Glutamatergic neuron (in vitro differentiated cells): ENCODE measurements at regions not wholly inside any gene's neighbourhood (a gene's known extent, or its start where the extent isn't known, plus 50 kb on each side); places are given as distances from the start of the nearest gene placed in this dataset.
"Not testable (repeated sequence)": the region's sequence is repeated elsewhere in the genome, so short reads cannot be mapped to it uniquely, and the experiment has no call there.

ENCODE experiments used
- DNase-seq: peaks from one replicate; pipeline ENCODE4 v3.0.0; 2022
- H3K27ac Mint-ChIP-seq: one replicate; pipeline ENCODE4 v1.8.0; 2020; ENCODE audit warnings: mild to moderate bottlenecking, mixed read lengths, inconsistent platforms; ENCODE audit not compliant: unreplicated experiment
- H3K27me3 Mint-ChIP-seq: one replicate; pipeline ENCODE4 v1.8.0; 2020; ENCODE audit warnings: mild to moderate bottlenecking, moderate library complexity, mixed read lengths, inconsistent platforms; ENCODE audit not compliant: unreplicated experiment
- H3K36me3 Mint-ChIP-seq: one replicate; pipeline ENCODE4 v1.8.0; 2020; ENCODE audit warnings: mild to moderate bottlenecking, mixed read lengths, inconsistent platforms; ENCODE audit not compliant: unreplicated experiment
- H3K4me1 Mint-ChIP-seq: one replicate; pipeline ENCODE4 v1.8.0; 2020; ENCODE audit warnings: mild to moderate bottlenecking, low read depth, mixed read lengths, inconsistent platforms; ENCODE audit not compliant: unreplicated experiment
- H3K4me3 Mint-ChIP-seq: one replicate; pipeline ENCODE4 v1.8.0; 2020; ENCODE audit warnings: mild to moderate bottlenecking, mixed read lengths, inconsistent platforms; ENCODE audit not compliant: unreplicated experiment
- H3K9me3 Mint-ChIP-seq: one replicate; pipeline ENCODE4 v1.8.0; 2020; ENCODE audit warnings: mild to moderate bottlenecking, moderate library complexity, mixed read lengths, inconsistent platforms; ENCODE audit not compliant: unreplicated experiment
- TF ChIP-seq, protein P1 (sequence below): fragments of 200-600 bp; sonication (generic); IDR thresholded peaks from one replicate; pipeline ENCODE4 v1.5.0; 2021; ENCODE audit not compliant: partially characterized antibody, unreplicated experiment

DNA sequence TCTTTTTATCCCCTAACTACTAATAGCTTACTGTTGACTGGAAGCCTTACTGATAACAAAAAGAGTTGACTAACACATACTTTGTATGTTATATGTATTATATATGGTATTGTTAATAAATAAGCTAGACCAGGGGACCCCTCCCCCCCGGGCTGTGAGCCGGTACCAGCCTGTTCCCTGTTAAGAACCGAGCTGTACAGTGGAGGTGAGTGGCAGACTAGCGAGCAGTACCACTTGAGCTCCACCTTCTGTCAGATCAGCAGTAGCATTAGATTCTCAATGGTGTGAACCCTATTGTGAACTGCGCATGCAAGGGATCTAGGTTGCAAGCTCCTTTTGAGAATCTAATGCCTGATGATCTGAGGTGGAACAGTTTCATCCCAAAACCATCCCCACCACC, 377.0 kb downstream of the IPMK start:
- Mint-ChIP-seq H3K4me1 (peaks cover 2% of the 10 kb centered on the region), H3K27me3 (no peaks in the 10 kb centered on the region), H3K9me3 (no peaks in the 10 kb centered on the region), H3K4me3 (no peak overlapping the region), H3K36me3 (no peaks in the 10 kb centered on the region), H3K27ac (no peak overlapping the region)
- TF ChIP-seq, protein P1, sequence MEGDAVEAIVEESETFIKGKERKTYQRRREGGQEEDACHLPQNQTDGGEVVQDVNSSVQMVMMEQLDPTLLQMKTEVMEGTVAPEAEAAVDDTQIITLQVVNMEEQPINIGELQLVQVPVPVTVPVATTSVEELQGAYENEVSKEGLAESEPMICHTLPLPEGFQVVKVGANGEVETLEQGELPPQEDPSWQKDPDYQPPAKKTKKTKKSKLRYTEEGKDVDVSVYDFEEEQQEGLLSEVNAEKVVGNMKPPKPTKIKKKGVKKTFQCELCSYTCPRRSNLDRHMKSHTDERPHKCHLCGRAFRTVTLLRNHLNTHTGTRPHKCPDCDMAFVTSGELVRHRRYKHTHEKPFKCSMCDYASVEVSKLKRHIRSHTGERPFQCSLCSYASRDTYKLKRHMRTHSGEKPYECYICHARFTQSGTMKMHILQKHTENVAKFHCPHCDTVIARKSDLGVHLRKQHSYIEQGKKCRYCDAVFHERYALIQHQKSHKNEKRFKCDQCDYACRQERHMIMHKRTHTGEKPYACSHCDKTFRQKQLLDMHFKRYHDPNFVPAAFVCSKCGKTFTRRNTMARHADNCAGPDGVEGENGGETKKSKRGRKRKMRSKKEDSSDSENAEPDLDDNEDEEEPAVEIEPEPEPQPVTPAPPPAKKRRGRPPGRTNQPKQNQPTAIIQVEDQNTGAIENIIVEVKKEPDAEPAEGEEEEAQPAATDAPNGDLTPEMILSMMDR = no peak
- no peak for DNase-seq

GRCh38 chr10:57885618-57885968, 382.1 kb downstream of the IPMK start:
- not testable (repeated sequence) for H3K9me3 Mint-ChIP-seq, H3K4me3 Mint-ChIP-seq, H3K27ac Mint-ChIP-seq

DNA sequence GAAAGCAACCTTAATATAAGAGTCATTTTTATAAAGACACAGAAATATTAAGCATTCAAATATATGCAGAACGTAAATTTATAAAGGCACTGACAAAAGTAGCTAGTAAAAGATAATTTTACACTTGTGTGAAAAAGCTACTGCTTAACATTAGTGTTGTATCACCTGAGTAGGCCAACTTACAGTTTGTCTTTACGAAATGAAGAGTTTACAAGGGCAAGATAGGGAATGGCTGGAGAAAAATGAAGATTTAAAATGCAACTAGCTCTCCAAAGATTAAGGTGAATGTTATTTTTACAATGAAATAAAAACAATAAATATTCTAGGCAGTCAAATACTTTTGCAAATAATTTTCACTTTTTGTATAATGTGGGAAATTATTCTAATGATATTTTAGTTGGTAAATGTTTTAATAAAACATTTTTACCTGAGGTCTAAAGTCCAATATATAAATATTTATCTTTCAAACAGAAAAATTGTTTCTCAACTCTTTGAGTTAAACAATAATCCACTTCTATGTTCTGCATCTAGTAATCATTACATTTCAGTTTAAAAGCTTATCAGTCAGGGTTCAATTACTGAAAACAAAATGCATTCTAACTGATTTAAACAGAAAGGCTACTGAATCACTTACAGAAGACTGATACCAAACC, 382.6 kb downstream of the IPMK start:
- TF ChIP-seq, protein P1 = no peak
- Mint-ChIP-seq H3K9me3 (no peaks in the 10 kb centered on the region), H3K27me3 (no peaks in the 10 kb centered on the region), H3K36me3 (no peaks in the 10 kb centered on the region), H3K4me1 (peaks cover 6% of the 10 kb centered on the region), H3K27ac (no peak overlapping the region), H3K4me3 (no peak overlapping the region)
- DNase-seq = no peak

More at GRCh38 chr10:57885618-57885968, 382.1 kb downstream of the IPMK start:
- not testable (repeated sequence) for H3K36me3 Mint-ChIP-seq, DNase-seq, H3K4me1 Mint-ChIP-seq, H3K27me3 Mint-ChIP-seq

- no peak for DNase-seq
- H3K27me3 Mint-ChIP-seq = no peaks in the 10 kb centered on the region
- TF ChIP-seq, protein P1 = no peak
- peaks cover 6% of the 10 kb centered on the region for H3K4me1 Mint-ChIP-seq
- H3K27ac Mint-ChIP-seq = no peak overlapping the region
- H3K4me3 Mint-ChIP-seq = no peak overlapping the region
- no peaks in the 10 kb centered on the region for H3K36me3 Mint-ChIP-seq
- H3K9me3 Mint-ChIP-seq = no peaks in the 10 kb centered on the region
These were observed 383.3 kb downstream of the IPMK start for GRCh38 chr10:57884407-57884806.

GRCh38 chr10:57880446-57881227, 387.1 kb downstream of the IPMK start:
- peaks cover 3% of the 10 kb centered on the region for H3K4me1 Mint-ChIP-seq
- no peaks in the 10 kb centered on the region for H3K36me3 Mint-ChIP-seq
- TF ChIP-seq, protein P1 = no peak
- H3K4me3 Mint-ChIP-seq = no peak overlapping the region
- H3K27me3 Mint-ChIP-seq = no peaks in the 10 kb centered on the region
- DNase-seq = no peak
- no peak overlapping the region for H3K27ac Mint-ChIP-seq
- H3K9me3 Mint-ChIP-seq = no peaks in the 10 kb centered on the region
